A673 (cell line): ENCODE measurements at regions not wholly inside any gene's neighbourhood (a gene's known extent, or its start where the extent isn't known, plus 50 kb on each side); places are given as distances from the start of the nearest gene placed in this dataset.

Experiments
- BruUV-seq: library from RNA; stranded (reverse); fragments of 400-500 nt; replicated peaks from 2 replicates; lab custom pipeline; 2021; lab: Mats Ljungman, UMichigan
- CTCF ChIA-PET: fragments of 300-600 bp; sonication (Branson Sonifier 250); formaldehyde crosslinking; loops from one replicate; lab custom pipeline; 2022; ENCODE audit warnings: antibody characterized with exemption; lab: Charles Lee
- POLR2A ChIA-PET: fragments of 300-600 bp; sonication (Branson Sonifier 250); formaldehyde crosslinking; loops from one replicate; lab custom pipeline; 2022; ENCODE audit warnings: antibody characterized with exemption; ENCODE audit not compliant: low non-redundant PET; lab: Charles Lee
- DNase-seq: peaks from one replicate; pipeline ENCODE4 v3.0.0-alpha.2; 2015; ENCODE audit warnings: low spot score
- H3K27ac ChIP-seq: fragments of 200-600 bp; sonication (generic); 2 replicates; pipeline ENCODE4 v1.5.1; 2016; ENCODE audit warnings: mixed run types, low read depth, mild to moderate bottlenecking, mixed read lengths, antibody characterized with exemption, low read length; ENCODE audit not compliant: poor library complexity, severe bottlenecking
- H3K27me3 ChIP-seq: fragments of 200-600 bp; sonication (generic); replicated peaks from 2 replicates; pipeline ENCODE4 v1.6.1; 2017; ENCODE audit warnings: mixed run types, low read depth, mild to moderate bottlenecking, mixed read lengths, antibody characterized with exemption, low read length; ENCODE audit not compliant: insufficient read depth, poor library complexity
- H3K36me3 ChIP-seq: fragments of 200-600 bp; sonication (generic); 2 replicates; pipeline ENCODE4 v1.6.1; 2016; ENCODE audit warnings: mixed run types, mild to moderate bottlenecking, mixed read lengths, antibody characterized with exemption, low read length; ENCODE audit not compliant: insufficient read depth, poor library complexity, severe bottlenecking
- H3K4me1 ChIP-seq: fragments of 200-600 bp; sonication (generic); 2 replicates; pipeline ENCODE4 v1.6.1; 2017; ENCODE audit warnings: mixed run types, mild to moderate bottlenecking, mixed read lengths, antibody characterized with exemption, low read length; ENCODE audit not compliant: insufficient read depth, poor library complexity, severe bottlenecking
- H3K4me3 ChIP-seq: fragments of 200-600 bp; sonication (generic); 2 replicates; pipeline ENCODE4 v1.5.1; 2016; ENCODE audit warnings: low read depth, mixed run types, mild to moderate bottlenecking, mixed read lengths, low read length; ENCODE audit not compliant: poor library complexity, severe bottlenecking
- H3K9me3 ChIP-seq: fragments of 200-600 bp; sonication (generic); 2 replicates; pipeline ENCODE4 v1.6.1; 2016; ENCODE audit warnings: mixed run types, low read depth, mild to moderate bottlenecking, mixed read lengths, antibody characterized with exemption, low read length; ENCODE audit not compliant: poor library complexity, severe bottlenecking
- EZH2 ChIP-seq: fragments of 200-600 bp; sonication (generic); IDR thresholded peaks from 2 replicates; pipeline ENCODE4 v1.6.1; 2017; ENCODE audit warnings: borderline replicate concordance, low read depth, mild to moderate bottlenecking, mixed read lengths, antibody characterized with exemption, low read length; ENCODE audit not compliant: poor library complexity, severe bottlenecking
- intact Hi-C: fragments of 100-400 bp; cut with micrococcal nuclease; formaldehyde crosslinking; loops from one replicate; pipeline ENCODE4 v1.10.0; 2022; ENCODE audit not compliant: unreplicated experiment
- TF ChIP-seq, protein P1 (sequence below): fragments of 300-800, 200-600 bp; sonication (generic); conservative IDR thresholded peaks from 2 replicates; pipeline ENCODE4 v1.5.1; 2017; ENCODE audit warnings: low read depth, mild to moderate bottlenecking, antibody characterized with exemption, low read length, moderate library complexity, mixed read lengths

DNA sequence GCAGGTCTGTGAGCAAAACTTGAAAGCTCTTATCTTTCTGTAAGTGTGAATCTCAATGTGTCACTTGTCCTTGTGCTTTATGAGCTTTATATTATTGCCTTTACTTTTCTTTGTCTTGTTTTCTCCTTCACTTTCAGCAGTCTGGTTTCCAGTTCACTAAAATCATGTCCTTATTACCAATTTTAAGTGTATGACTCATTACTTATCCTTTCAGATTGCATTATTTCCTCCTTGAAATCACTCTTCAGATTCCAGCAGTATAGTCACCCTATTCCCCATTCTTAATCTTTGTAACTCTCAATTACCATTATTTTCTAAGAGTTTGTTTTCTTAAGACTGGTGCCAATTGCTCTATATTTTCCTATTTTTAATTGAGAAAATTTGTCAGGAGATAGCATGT lies 117.4 kb upstream of the GRIK2 start:
- H3K9me3 ChIP-seq = no peaks in the 10 kb centered on the region
- intact Hi-C loops = no loop called here
- H3K27me3 ChIP-seq = no peaks in the 10 kb centered on the region
- DNase-seq = peak; percentile 47
- BruUV-seq = no TSS peak
- POLR2A ChIA-PET = no interaction called here
- no peak for TF ChIP-seq EZH2
- TF ChIP-seq, protein P1, sequence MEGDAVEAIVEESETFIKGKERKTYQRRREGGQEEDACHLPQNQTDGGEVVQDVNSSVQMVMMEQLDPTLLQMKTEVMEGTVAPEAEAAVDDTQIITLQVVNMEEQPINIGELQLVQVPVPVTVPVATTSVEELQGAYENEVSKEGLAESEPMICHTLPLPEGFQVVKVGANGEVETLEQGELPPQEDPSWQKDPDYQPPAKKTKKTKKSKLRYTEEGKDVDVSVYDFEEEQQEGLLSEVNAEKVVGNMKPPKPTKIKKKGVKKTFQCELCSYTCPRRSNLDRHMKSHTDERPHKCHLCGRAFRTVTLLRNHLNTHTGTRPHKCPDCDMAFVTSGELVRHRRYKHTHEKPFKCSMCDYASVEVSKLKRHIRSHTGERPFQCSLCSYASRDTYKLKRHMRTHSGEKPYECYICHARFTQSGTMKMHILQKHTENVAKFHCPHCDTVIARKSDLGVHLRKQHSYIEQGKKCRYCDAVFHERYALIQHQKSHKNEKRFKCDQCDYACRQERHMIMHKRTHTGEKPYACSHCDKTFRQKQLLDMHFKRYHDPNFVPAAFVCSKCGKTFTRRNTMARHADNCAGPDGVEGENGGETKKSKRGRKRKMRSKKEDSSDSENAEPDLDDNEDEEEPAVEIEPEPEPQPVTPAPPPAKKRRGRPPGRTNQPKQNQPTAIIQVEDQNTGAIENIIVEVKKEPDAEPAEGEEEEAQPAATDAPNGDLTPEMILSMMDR = no peak
- peaks cover 9% of the 10 kb centered on the region for H3K4me1 ChIP-seq
- no peaks in the 10 kb centered on the region for H3K36me3 ChIP-seq
- H3K4me3 ChIP-seq = no peak overlapping the region
- CTCF ChIA-PET = no interaction called here
- no peak overlapping the region for H3K27ac ChIP-seq

DNA sequence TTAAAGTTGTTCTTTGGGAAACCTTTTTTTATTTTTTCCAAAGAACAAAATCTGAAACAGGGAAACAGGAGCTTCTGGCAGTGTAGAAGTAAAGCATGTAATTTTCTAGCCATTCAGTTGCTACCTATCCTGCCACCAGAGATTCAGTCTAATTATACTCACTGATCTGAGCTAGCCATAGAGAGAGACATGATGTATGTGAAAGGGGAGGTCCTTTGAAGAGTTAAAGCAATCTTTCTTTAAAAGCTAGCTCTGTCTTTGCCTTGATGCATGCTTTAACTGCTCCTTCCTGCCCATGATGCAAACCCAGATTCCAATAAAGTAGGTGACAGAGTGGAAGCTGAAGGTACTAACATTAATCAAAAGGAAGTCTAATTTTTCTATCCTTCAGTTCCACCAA lies 114.1 kb upstream of the GRIK2 start:
- no TSS peak for BruUV-seq

DNA sequence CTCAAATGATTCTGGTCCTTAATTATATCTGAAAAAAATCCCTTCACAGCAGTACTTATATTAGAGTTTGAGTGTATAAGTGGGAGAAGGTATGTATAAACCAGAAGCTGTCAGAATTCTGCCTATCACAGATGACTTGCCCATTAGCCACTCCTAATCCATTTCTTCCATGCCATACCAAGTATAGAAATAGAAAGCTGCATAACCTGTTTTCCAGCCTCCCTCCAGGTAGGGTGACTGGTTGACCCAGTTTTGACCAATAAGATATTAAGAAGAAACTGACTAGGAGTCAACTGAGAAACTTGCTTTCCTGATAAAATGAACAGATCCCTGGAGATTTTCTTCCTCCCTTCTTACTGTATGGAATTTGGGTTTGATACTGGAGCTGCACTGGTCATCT lies 112.2 kb upstream of the GRIK2 start:
- no peak for DNase-seq
- Histone ChIP-seq H3K9me3 (no peaks in the 10 kb centered on the region), H3K4me1 (no peaks in the 10 kb centered on the region), H3K27ac (no peak overlapping the region), H3K27me3 (no peaks in the 10 kb centered on the region), H3K4me3 (no peak overlapping the region), H3K36me3 (no peaks in the 10 kb centered on the region)
- POLR2A ChIA-PET = no interaction called here
- BruUV-seq = no TSS peak
- no peak for TF ChIP-seq EZH2
- TF ChIP-seq, protein P1 = no peak
- CTCF ChIA-PET = no interaction called here
- intact Hi-C loops = no loop called here

More for the DNA sequence above, 114.1 kb upstream of the GRIK2 start:
- Histone ChIP-seq H3K4me1 (peaks cover 9% of the 10 kb centered on the region), H3K9me3 (no peaks in the 10 kb centered on the region), H3K27me3 (no peaks in the 10 kb centered on the region), H3K36me3 (no peaks in the 10 kb centered on the region), H3K27ac (no peak overlapping the region), H3K4me3 (no peak overlapping the region)
- ChIA-PET POLR2A (no interaction called here), CTCF (no interaction called here)
- no peak for TF ChIP-seq EZH2
- intact Hi-C loops = no loop called here
- DNase-seq = no peak

DNA sequence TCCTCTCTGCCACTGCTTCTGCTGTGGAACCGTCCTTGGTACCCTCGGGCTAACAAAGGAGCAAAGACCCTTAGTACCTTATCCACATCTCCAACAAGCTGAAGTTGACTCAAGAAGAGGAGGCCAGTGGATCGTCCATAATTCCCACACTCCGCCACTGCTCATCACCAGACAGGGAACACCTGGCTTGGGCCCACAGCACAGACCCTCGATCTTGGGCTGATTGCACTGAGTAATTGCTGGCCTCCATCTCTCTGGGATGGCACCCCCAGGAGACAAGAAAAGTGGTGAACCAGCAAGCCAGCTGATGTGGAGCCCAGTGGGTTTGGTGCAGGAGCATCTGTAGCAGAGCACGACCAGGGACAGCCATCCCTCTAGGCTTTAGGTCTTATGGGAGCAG lies 109.4 kb upstream of the GRIK2 start:
- Histone ChIP-seq H3K4me3 (no peak overlapping the region), H3K36me3 (no peaks in the 10 kb centered on the region), H3K4me1 (no peaks in the 10 kb centered on the region), H3K27ac (no peak overlapping the region), H3K27me3 (no peaks in the 10 kb centered on the region), H3K9me3 (no peaks in the 10 kb centered on the region)
- TF ChIP-seq, protein P1 = no peak
- no peak for TF ChIP-seq EZH2
- ChIA-PET POLR2A (no interaction called here), CTCF (no interaction called here)
- intact Hi-C loops = no loop called here
- no peak for DNase-seq
- BruUV-seq = no TSS peak
